GM18951 (cell line): ENCODE measurements at regions not wholly inside any gene's neighbourhood (a gene's known extent, or its start where the extent isn't known, plus 50 kb on each side); places are given as distances from the start of the nearest gene placed in this dataset.

Source experiments
- POLR2A ChIP-seq: IDR thresholded peaks from 4 replicates; pipeline ENCODE4 v1.6.1; 2011; ENCODE audit warnings: mild to moderate bottlenecking; ENCODE audit not compliant: insufficient read length, insufficient read depth; ENCODE audit errors: extremely low read depth
- in situ Hi-C: fragments of 300-500 bp; cut with MboI; formaldehyde crosslinking; loops from one replicate; pipeline ENCODE4 v1.12.0; 2022; ENCODE audit warnings: low sequenced_read_pairs, mixed read lengths, inconsistent platforms; ENCODE audit not compliant: unreplicated experiment

- in situ Hi-C loops = no loop called here
- no peak for TF ChIP-seq POLR2A
These were observed 971.5 kb downstream of the EFNA5 start for GRCh38 chr5:106699198-106699597.

GRCh38 chr5:106698169-106698568 lies 972.6 kb downstream of the EFNA5 start:
- in situ Hi-C loops = no loop called here
- no peak for TF ChIP-seq POLR2A

GRCh38 chr5:106691701-106692100 lies 979.0 kb downstream of the EFNA5 start:
- no peak for TF ChIP-seq POLR2A

GRCh38 chr5:106690585-106690984 lies 980.2 kb downstream of the EFNA5 start:
- in situ Hi-C loops = no loop called here
- TF ChIP-seq POLR2A = no peak

More at GRCh38 chr5:106691701-106692100, 979.0 kb downstream of the EFNA5 start:
- in situ Hi-C loops = no loop called here

GRCh38 chr5:106680330-106680729 lies 990.4 kb downstream of the EFNA5 start:
- TF ChIP-seq POLR2A = no peak
- in situ Hi-C loops = no loop called here

GRCh38 chr5:106677057-106677456 lies 993.7 kb downstream of the EFNA5 start:
- TF ChIP-seq POLR2A = no peak
- in situ Hi-C loops = no loop called here

GRCh38 chr5:106675687-106676086 lies 995.0 kb downstream of the EFNA5 start:
- TF ChIP-seq POLR2A = no peak
- in situ Hi-C loops = no loop called here

GRCh38 chr5:106673941-106674340 lies 996.8 kb downstream of the EFNA5 start:
- in situ Hi-C loops = no loop called here
- no peak for TF ChIP-seq POLR2A

GRCh38 chr5:106661866-106662265 lies 1008.9 kb downstream of the EFNA5 start:
- no peak for TF ChIP-seq POLR2A
- in situ Hi-C loops = no loop called here

- in situ Hi-C loops = no loop called here
These were observed 1010.1 kb downstream of the EFNA5 start for GRCh38 chr5:106660681-106661080.

GRCh38 chr5:106658150-106658549 lies 1012.6 kb downstream of the EFNA5 start:
- no peak for TF ChIP-seq POLR2A
- in situ Hi-C loops = no loop called here

More at GRCh38 chr5:106660681-106661080, 1010.1 kb downstream of the EFNA5 start:
- no peak for TF ChIP-seq POLR2A

GRCh38 chr5:106656821-106657220 lies 1013.9 kb downstream of the EFNA5 start:
- no peak for TF ChIP-seq POLR2A
- in situ Hi-C loops = no loop called here

- TF ChIP-seq POLR2A = no peak
- in situ Hi-C loops = no loop called here
These were observed 1021.7 kb downstream of the EFNA5 start for GRCh38 chr5:106649031-106649430.

- in situ Hi-C loops = no loop called here
- TF ChIP-seq POLR2A = no peak
These were observed 1022.3 kb downstream of the EFNA5 start for GRCh38 chr5:106648401-106648800.

GRCh38 chr5:106646106-106646505 lies 1024.6 kb downstream of the EFNA5 start:
- in situ Hi-C loops = no loop called here
- no peak for TF ChIP-seq POLR2A
